GM23338 (cell line): ENCODE measurements at regions not wholly inside any gene's neighbourhood (a gene's known extent, or its start where the extent isn't known, plus 50 kb on each side); places are given as distances from the start of the nearest gene placed in this dataset.

ENCODE experiments used
- ATAC-seq: fragments of 200-7000 bp; cut with Tn5 transposase; 3 replicates; pipeline ENCODE4 v1.9.1; 2020
- DNase-seq: peaks from one replicate; pipeline ENCODE4 v3.0.0-alpha.2; 2015; ENCODE audit warnings: low spot score
- H2AFZ ChIP-seq: fragments of 200-600 bp; sonication (generic); 2 replicates; pipeline ENCODE4 v1.8.0; 2016; ENCODE audit warnings: antibody characterized with exemption, mild to moderate bottlenecking, moderate library complexity
- H3F3A ChIP-seq: fragments of 200-600 bp; sonication (generic); replicated peaks from 2 replicates; pipeline ENCODE4 v1.8.0; 2017; ENCODE audit warnings: antibody characterized with exemption, mixed run types, low read depth
- H3K27ac ChIP-seq: fragments of 200-600 bp; sonication (generic); 2 replicates; pipeline ENCODE4 v1.6.1; 2016; ENCODE audit warnings: low read depth
- H3K27me3 ChIP-seq: fragments of 200-600 bp; sonication (generic); 2 replicates; pipeline ENCODE4 v1.8.0; 2016; ENCODE audit warnings: mild to moderate bottlenecking, mixed run types, moderate library complexity; ENCODE audit not compliant: insufficient read depth
- H3K36me3 ChIP-seq: fragments of 200-600 bp; sonication (generic); 2 replicates; pipeline ENCODE4 v1.8.0; 2016; ENCODE audit warnings: mild to moderate bottlenecking; ENCODE audit not compliant: insufficient read depth
- H3K4me1 ChIP-seq: fragments of 200-600 bp; sonication (generic); 2 replicates; pipeline ENCODE4 v1.8.0; 2016; ENCODE audit warnings: mild to moderate bottlenecking, moderate library complexity; ENCODE audit not compliant: insufficient read depth
- H3K4me2 ChIP-seq: fragments of 200-600 bp; sonication (generic); 2 replicates; pipeline ENCODE4 v1.7.1; 2017; ENCODE audit warnings: mixed run types
- H3K4me3 ChIP-seq: fragments of 200-600 bp; sonication (generic); 2 replicates; pipeline ENCODE4 v1.6.1; 2016; ENCODE audit warnings: mixed run types
- H3K79me2 ChIP-seq: fragments of 200-600 bp; sonication (generic); replicated peaks from 2 replicates; pipeline ENCODE4 v1.8.0; 2017; ENCODE audit warnings: mild to moderate bottlenecking; ENCODE audit not compliant: insufficient read depth
- H3K9me2 ChIP-seq: fragments of 200-600 bp; sonication (generic); 2 replicates; pipeline ENCODE4 v1.8.0; 2017; ENCODE audit not compliant: insufficient read depth
- H4K20me1 ChIP-seq: fragments of 200-600 bp; sonication (generic); replicated peaks from 2 replicates; pipeline ENCODE4 v1.8.0; 2017; ENCODE audit warnings: mild to moderate bottlenecking; ENCODE audit not compliant: insufficient read depth
- H3K27ac Mint-ChIP-seq: 2 replicates; pipeline ENCODE4 v1.8.0; 2020; ENCODE audit warnings: inconsistent platforms, mild to moderate bottlenecking, moderate library complexity, mixed read lengths
- H3K27me3 Mint-ChIP-seq: 3 replicates; pipeline ENCODE4 v1.8.0; 2022; ENCODE audit warnings: low read depth, mild to moderate bottlenecking, moderate library complexity, mixed read lengths, inconsistent platforms; ENCODE audit not compliant: insufficient read depth, poor library complexity
- H3K36me3 Mint-ChIP-seq: 3 replicates; pipeline ENCODE4 v1.8.0; 2021; ENCODE audit warnings: low read depth, mild to moderate bottlenecking, inconsistent platforms, moderate library complexity, mixed read lengths
- H3K4me1 Mint-ChIP-seq: 3 replicates; pipeline ENCODE4 v1.8.0; 2020; ENCODE audit warnings: mild to moderate bottlenecking, inconsistent platforms, mixed read lengths
- H3K4me3 Mint-ChIP-seq: 3 replicates; pipeline ENCODE4 v1.8.0; 2021; ENCODE audit warnings: moderate library complexity, mild to moderate bottlenecking, inconsistent platforms, mixed read lengths
- H3K9me3 Mint-ChIP-seq: 3 replicates; pipeline ENCODE4 v1.8.0; 2020; ENCODE audit warnings: moderate library complexity, mild to moderate bottlenecking, inconsistent platforms, mixed read lengths
- CREB1 ChIP-seq: fragments of 250-450 bp; sonication (Bioruptor Pico); IDR thresholded peaks from 2 replicates; pipeline ENCODE4 v1.5.0; 2020; ENCODE audit warnings: low read depth, mild to moderate bottlenecking, moderate library complexity
- EZH2 ChIP-seq: fragments of 200-600 bp; sonication (generic); IDR thresholded peaks from one replicate; pipeline ENCODE4 v1.8.0; 2017; ENCODE audit warnings: antibody characterized with exemption, mild to moderate bottlenecking, low read depth; ENCODE audit not compliant: unreplicated experiment
- JUNB ChIP-seq: IDR thresholded peaks from one replicate; pipeline ENCODE4 v1.6.1; 2016; ENCODE audit warnings: antibody characterized with exemption; ENCODE audit not compliant: unreplicated experiment
- POLR2AphosphoS5 ChIP-seq: IDR thresholded peaks from 2 replicates; pipeline ENCODE4 v1.6.1; 2016; ENCODE audit warnings: antibody characterized with exemption, low read depth
- TF ChIP-seq, protein P1 (sequence below), 2 experiments: fragments of 200-600 bp in 1 of 2; sonication (generic) in 1 of 2; conservative IDR thresholded peaks; 2 replicates each; pipeline versions ENCODE4 v1.5.1 to v1.6.1; 2016 to 2017; ENCODE audit warnings: antibody characterized with exemption in 2 of 2, low read depth in 2 of 2, mild to moderate bottlenecking in 2 of 2, moderate library complexity in 1 of 2
- TF ChIP-seq, protein P2 (sequence below): IDR thresholded peaks from 2 replicates; pipeline ENCODE4 v1.6.1; 2016; ENCODE audit warnings: antibody characterized with exemption
- TF ChIP-seq, protein P3 (sequence below): IDR thresholded peaks from one replicate; pipeline ENCODE4 v1.6.1; 2018; ENCODE audit warnings: antibody characterized with exemption; ENCODE audit not compliant: unreplicated experiment

DNA sequence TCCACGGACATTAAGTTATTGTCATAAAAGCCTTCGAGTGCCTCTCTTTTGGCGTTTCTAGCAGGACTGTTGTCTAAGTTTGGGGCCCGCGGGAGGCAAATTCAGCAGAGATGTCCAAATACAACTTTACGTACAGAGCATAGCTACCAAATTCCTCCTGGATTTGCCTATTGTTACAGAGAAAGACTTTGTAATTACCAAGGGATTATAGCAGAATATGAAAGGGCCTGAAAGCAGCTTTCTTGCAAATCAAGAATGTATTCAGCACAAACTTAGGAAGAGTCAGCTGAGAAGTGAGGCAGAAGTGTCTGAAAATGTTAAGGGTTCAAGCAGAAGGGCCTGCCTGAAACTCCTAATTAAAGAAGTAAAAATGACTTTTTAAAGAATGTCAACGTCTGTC is 1053.5 kb upstream of the TENM3 start:
- H3K36me3 ChIP-seq, result no peaks in the 10 kb centered on the region
- H3K27ac ChIP-seq, result no peak overlapping the region
- DNase-seq (no peak), ATAC-seq (no peak)
- H2AFZ ChIP-seq, result no peak overlapping the region
- Mint-ChIP-seq H3K4me3 (no peak overlapping the region), H3K36me3 (peaks cover 6% of the 10 kb centered on the region), H3K4me1 (peaks cover 13% of the 10 kb centered on the region), H3K27me3 (no peaks in the 10 kb centered on the region), H3K27ac (no peak overlapping the region), H3K9me3 (peaks cover 6% of the 10 kb centered on the region; the same call in 2 of the 3 replicates)
- H3K9me2 ChIP-seq, result no peaks in the 10 kb centered on the region
- no peak overlapping the region for H3K4me3 ChIP-seq
- peaks cover 7% of the 10 kb centered on the region; the same call in 1 of the 2 replicates for H3K4me1 ChIP-seq
- H3K27me3 ChIP-seq, result no peaks in the 10 kb centered on the region
- H3K79me2 ChIP-seq, result no peaks in the 10 kb centered on the region
- no peaks in the 10 kb centered on the region for H3F3A ChIP-seq
- TF ChIP-seq CREB1, result no peak
- TF ChIP-seq, protein P1, sequence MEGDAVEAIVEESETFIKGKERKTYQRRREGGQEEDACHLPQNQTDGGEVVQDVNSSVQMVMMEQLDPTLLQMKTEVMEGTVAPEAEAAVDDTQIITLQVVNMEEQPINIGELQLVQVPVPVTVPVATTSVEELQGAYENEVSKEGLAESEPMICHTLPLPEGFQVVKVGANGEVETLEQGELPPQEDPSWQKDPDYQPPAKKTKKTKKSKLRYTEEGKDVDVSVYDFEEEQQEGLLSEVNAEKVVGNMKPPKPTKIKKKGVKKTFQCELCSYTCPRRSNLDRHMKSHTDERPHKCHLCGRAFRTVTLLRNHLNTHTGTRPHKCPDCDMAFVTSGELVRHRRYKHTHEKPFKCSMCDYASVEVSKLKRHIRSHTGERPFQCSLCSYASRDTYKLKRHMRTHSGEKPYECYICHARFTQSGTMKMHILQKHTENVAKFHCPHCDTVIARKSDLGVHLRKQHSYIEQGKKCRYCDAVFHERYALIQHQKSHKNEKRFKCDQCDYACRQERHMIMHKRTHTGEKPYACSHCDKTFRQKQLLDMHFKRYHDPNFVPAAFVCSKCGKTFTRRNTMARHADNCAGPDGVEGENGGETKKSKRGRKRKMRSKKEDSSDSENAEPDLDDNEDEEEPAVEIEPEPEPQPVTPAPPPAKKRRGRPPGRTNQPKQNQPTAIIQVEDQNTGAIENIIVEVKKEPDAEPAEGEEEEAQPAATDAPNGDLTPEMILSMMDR (conservative IDR thresholded peaks at IDR 0.05; ENCODE audit: low read depth in 2 of 2), result no peak
- TF ChIP-seq, protein P2, sequence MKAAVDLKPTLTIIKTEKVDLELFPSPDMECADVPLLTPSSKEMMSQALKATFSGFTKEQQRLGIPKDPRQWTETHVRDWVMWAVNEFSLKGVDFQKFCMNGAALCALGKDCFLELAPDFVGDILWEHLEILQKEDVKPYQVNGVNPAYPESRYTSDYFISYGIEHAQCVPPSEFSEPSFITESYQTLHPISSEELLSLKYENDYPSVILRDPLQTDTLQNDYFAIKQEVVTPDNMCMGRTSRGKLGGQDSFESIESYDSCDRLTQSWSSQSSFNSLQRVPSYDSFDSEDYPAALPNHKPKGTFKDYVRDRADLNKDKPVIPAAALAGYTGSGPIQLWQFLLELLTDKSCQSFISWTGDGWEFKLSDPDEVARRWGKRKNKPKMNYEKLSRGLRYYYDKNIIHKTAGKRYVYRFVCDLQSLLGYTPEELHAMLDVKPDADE, result no peak
- TF ChIP-seq POLR2AphosphoS5, result no peak
- no peak for TF ChIP-seq EZH2
- TF ChIP-seq JUNB, result no peak
- TF ChIP-seq, protein P3, sequence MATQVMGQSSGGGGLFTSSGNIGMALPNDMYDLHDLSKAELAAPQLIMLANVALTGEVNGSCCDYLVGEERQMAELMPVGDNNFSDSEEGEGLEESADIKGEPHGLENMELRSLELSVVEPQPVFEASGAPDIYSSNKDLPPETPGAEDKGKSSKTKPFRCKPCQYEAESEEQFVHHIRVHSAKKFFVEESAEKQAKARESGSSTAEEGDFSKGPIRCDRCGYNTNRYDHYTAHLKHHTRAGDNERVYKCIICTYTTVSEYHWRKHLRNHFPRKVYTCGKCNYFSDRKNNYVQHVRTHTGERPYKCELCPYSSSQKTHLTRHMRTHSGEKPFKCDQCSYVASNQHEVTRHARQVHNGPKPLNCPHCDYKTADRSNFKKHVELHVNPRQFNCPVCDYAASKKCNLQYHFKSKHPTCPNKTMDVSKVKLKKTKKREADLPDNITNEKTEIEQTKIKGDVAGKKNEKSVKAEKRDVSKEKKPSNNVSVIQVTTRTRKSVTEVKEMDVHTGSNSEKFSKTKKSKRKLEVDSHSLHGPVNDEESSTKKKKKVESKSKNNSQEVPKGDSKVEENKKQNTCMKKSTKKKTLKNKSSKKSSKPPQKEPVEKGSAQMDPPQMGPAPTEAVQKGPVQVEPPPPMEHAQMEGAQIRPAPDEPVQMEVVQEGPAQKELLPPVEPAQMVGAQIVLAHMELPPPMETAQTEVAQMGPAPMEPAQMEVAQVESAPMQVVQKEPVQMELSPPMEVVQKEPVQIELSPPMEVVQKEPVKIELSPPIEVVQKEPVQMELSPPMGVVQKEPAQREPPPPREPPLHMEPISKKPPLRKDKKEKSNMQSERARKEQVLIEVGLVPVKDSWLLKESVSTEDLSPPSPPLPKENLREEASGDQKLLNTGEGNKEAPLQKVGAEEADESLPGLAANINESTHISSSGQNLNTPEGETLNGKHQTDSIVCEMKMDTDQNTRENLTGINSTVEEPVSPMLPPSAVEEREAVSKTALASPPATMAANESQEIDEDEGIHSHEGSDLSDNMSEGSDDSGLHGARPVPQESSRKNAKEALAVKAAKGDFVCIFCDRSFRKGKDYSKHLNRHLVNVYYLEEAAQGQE, result no peak
- no peaks in the 10 kb centered on the region for H4K20me1 ChIP-seq
- H3K4me2 ChIP-seq, result no peak overlapping the region

DNA sequence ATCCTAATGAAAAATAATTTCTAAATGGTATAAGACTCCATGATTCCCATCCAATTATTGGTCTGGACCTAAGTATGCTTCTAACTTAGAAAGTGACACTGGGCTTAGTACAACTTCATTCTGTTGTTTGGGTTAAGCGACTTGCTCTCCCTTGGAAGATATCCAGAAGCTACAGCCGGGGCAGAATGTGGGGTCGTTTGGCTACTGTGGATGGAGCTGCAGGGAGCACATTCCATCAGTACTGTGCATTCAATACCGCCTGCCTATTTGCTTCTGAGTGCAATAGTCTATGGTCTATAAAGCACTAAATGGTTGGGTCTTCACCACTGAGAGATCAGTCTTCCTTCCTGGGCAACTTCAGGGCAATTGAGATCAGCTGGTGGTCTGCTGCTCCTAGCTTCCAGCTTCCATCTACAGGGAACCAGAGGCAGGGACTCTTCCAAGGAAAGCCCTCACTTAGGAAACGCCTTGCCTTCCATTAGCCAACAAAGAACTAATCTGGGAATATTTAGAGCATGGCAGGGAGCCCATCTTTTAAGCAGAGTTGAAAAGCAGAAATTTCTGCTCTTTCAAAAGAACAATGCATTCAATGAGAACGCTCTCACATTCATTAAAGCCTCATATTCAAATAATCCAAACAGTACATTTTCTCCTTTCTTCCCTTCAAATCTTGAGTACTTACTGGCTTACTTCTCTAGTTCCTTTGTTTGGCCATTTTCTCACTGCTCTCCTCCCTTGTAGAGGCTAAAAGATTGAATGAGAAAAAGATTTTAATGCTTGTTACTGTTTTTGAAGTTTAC is 1049.9 kb upstream of the TENM3 start:
- Mint-ChIP-seq H3K4me1 (peaks cover 13% of the 10 kb centered on the region), H3K4me3 (no peak overlapping the region), H3K9me3 (no peaks in the 10 kb centered on the region), H3K27ac (no peak overlapping the region), H3K27me3 (no peaks in the 10 kb centered on the region), H3K36me3 (no peaks in the 10 kb centered on the region)
- H3K9me2 ChIP-seq, result no peaks in the 10 kb centered on the region
- H2AFZ ChIP-seq, result peak overlapping the region; percentile 75; the same call in 1 of the 2 replicates
- no peak overlapping the region for H3K27ac ChIP-seq
- 0 out of 2 replicates have a peak overlapping the region, but pooled peaks have one; percentile 35 for H3K4me2 ChIP-seq
- H3K4me3 ChIP-seq, result no peak overlapping the region
- peaks cover 7% of the 10 kb centered on the region; the same call in 1 of the 2 replicates for H3K4me1 ChIP-seq
- H3K27me3 ChIP-seq, result no peaks in the 10 kb centered on the region
- no peaks in the 10 kb centered on the region for H4K20me1 ChIP-seq
- ATAC-seq (peak; percentile 53), DNase-seq (peak; percentile 4)
- no peaks in the 10 kb centered on the region for H3K36me3 ChIP-seq
- H3K79me2 ChIP-seq, result no peaks in the 10 kb centered on the region
- no peaks in the 10 kb centered on the region for H3F3A ChIP-seq
- no peak for TF ChIP-seq POLR2AphosphoS5
